OCI-LY7 (cell line): ENCODE measurements at regions not wholly inside any gene's neighbourhood (a gene's known extent, or its start where the extent isn't known, plus 50 kb on each side); places are given as distances from the start of the nearest gene placed in this dataset.

Source experiments
- CTCF ChIP-seq: fragments of 200-600 bp; sonication (generic); conservative IDR thresholded peaks from 2 replicates; pipeline ENCODE4 v1.5.1; 2014; ENCODE audit warnings: mild to moderate bottlenecking, antibody characterized with exemption, low read length, moderate library complexity, mixed read lengths
- EZH2phosphoT487 ChIP-seq: fragments of 200-600 bp; sonication (generic); IDR thresholded peaks from 2 replicates; pipeline ENCODE4 v1.6.1; 2018; ENCODE audit warnings: low read depth, borderline replicate concordance, mild to moderate bottlenecking, mixed run types, antibody characterized with exemption, low read length, moderate library complexity, mixed read lengths

GRCh38 chr11:69568809-69569097 lies 72.2 kb upstream of the CCND1 start:
- TF ChIP-seq CTCF: no peak
- no peak for TF ChIP-seq EZH2phosphoT487
